H9 (cell line): ENCODE measurements at regions not wholly inside any gene's neighbourhood (a gene's known extent, or its start where the extent isn't known, plus 50 kb on each side); places are given as distances from the start of the nearest gene placed in this dataset.

Experiments used
- DNase-seq: peaks from one replicate; pipeline ENCODE4 v3.0.0-alpha.2; 2017
- H2AFZ ChIP-seq: one replicate; pipeline ENCODE4 v1.6.1; 2013; ENCODE audit warnings: mild to moderate bottlenecking, low read length, control low read depth, moderate library complexity
- H2AK5ac ChIP-seq: 2 replicates; pipeline ENCODE4 v1.6.1; 2013; ENCODE audit warnings: low read length, control low read depth, mixed read lengths; ENCODE audit not compliant: insufficient read length
- H2BK120ac ChIP-seq: one replicate; pipeline ENCODE4 v1.6.1; 2013; ENCODE audit warnings: low read depth, mild to moderate bottlenecking, low read length, control low read depth, inconsistent platforms; ENCODE audit not compliant: poor library complexity, severe bottlenecking
- H2BK12ac ChIP-seq: 2 replicates; pipeline ENCODE4 v1.6.1; 2013; ENCODE audit warnings: low read length, control low read depth, mixed read lengths, low read depth; ENCODE audit not compliant: insufficient read length
- H2BK15ac ChIP-seq: 2 replicates; pipeline ENCODE4 v1.6.1; 2013; ENCODE audit warnings: low read depth, low read length, control low read depth
- H2BK20ac ChIP-seq: one replicate; pipeline ENCODE4 v1.6.1; 2013; ENCODE audit warnings: low read depth, mild to moderate bottlenecking, low read length, control low read depth, inconsistent platforms; ENCODE audit not compliant: poor library complexity, severe bottlenecking
- H2BK5ac ChIP-seq: 2 replicates; pipeline ENCODE4 v1.6.1; 2013; ENCODE audit warnings: low read length, control low read depth, mixed read lengths; ENCODE audit not compliant: insufficient read length
- H3K14ac ChIP-seq: 2 replicates; pipeline ENCODE4 v1.6.1; 2013; ENCODE audit warnings: low read length, control low read depth; ENCODE audit not compliant: insufficient read depth
- H3K18ac ChIP-seq: 2 replicates; pipeline ENCODE4 v1.6.1; 2013; ENCODE audit warnings: low read depth, mild to moderate bottlenecking, mixed read lengths, low read length, control low read depth; ENCODE audit not compliant: insufficient read length
- H3K23ac ChIP-seq: 2 replicates; pipeline ENCODE4 v1.6.1; 2013; ENCODE audit warnings: low read length, control low read depth, mixed read lengths, low read depth; ENCODE audit not compliant: insufficient read length
- H3K23me2 ChIP-seq: 2 replicates; pipeline ENCODE4 v1.6.1; 2013; ENCODE audit warnings: low read depth, mild to moderate bottlenecking, mixed read lengths, low read length, control low read depth; ENCODE audit not compliant: insufficient read length, poor library complexity, severe bottlenecking
- H3K27ac ChIP-seq: 2 replicates; pipeline ENCODE4 v1.5.1; 2013; ENCODE audit warnings: low read length, control low read depth, mixed read lengths, low read depth; ENCODE audit not compliant: insufficient read length
- H3K27me3 ChIP-seq: 2 replicates; pipeline ENCODE4 v1.6.1; 2013; ENCODE audit warnings: low read length, control low read depth, inconsistent platforms; ENCODE audit not compliant: insufficient read depth
- H3K4ac ChIP-seq: 2 replicates; pipeline ENCODE4 v1.6.1; 2013; ENCODE audit warnings: low read depth, mild to moderate bottlenecking, control low read depth, inconsistent platforms, low read length, moderate library complexity
- H3K4me1 ChIP-seq: 2 replicates; pipeline ENCODE4 v1.6.1; 2013; ENCODE audit warnings: low read length, control low read depth, inconsistent platforms; ENCODE audit not compliant: insufficient read depth
- H3K4me2 ChIP-seq: 2 replicates; pipeline ENCODE4 v1.6.1; 2013; ENCODE audit warnings: low read length, control low read depth, mixed read lengths; ENCODE audit not compliant: insufficient read length, insufficient read depth
- H3K56ac ChIP-seq: 2 replicates; pipeline ENCODE4 v1.6.1; 2013; ENCODE audit warnings: low read depth, mild to moderate bottlenecking, mixed read lengths, low read length, control low read depth; ENCODE audit not compliant: insufficient read length
- H3K79me1 ChIP-seq: 2 replicates; pipeline ENCODE4 v1.6.1; 2013; ENCODE audit warnings: low read depth, mild to moderate bottlenecking, moderate library complexity, low read length, control low read depth, inconsistent platforms; ENCODE audit not compliant: insufficient read depth, poor library complexity, severe bottlenecking
- H3K79me2 ChIP-seq: 2 replicates; pipeline ENCODE4 v1.6.1; 2013; ENCODE audit warnings: low read length, control low read depth, inconsistent platforms; ENCODE audit not compliant: insufficient read depth
- H3K9ac ChIP-seq: 2 replicates; pipeline ENCODE4 v1.6.1; 2013; ENCODE audit warnings: low read length, control low read depth, mixed read lengths; ENCODE audit not compliant: insufficient read length; ENCODE audit errors: extremely low read depth
- H3K9me3 ChIP-seq: one replicate; pipeline ENCODE4 v1.6.1; 2013; ENCODE audit warnings: low read depth, low read length, inconsistent platforms; ENCODE audit not compliant: control insufficient read depth
- H3T11ph ChIP-seq: one replicate; pipeline ENCODE4 v1.6.1; 2013; ENCODE audit warnings: mild to moderate bottlenecking, low read length, control low read depth, inconsistent platforms
- H4K20me1 ChIP-seq: one replicate; pipeline ENCODE4 v1.6.1; 2013; ENCODE audit not compliant: control insufficient read depth, insufficient read length, insufficient read depth
- H4K5ac ChIP-seq: 2 replicates; pipeline ENCODE4 v1.6.1; 2013; ENCODE audit warnings: low read depth, mild to moderate bottlenecking, mixed read lengths, low read length, control low read depth; ENCODE audit not compliant: insufficient read length
- H4K8ac ChIP-seq: replicated peaks from 2 replicates; pipeline ENCODE4 v1.6.1; 2013; ENCODE audit warnings: low read length, control low read depth, mixed read lengths, low read depth; ENCODE audit not compliant: insufficient read length
- H4K91ac ChIP-seq: 2 replicates; pipeline ENCODE4 v1.6.1; 2013; ENCODE audit warnings: low read depth, mild to moderate bottlenecking, moderate library complexity, mixed read lengths, low read length, control low read depth; ENCODE audit not compliant: insufficient read length
- H3K27ac Mint-ChIP-seq, 3 experiments: 2 replicates in 2 of 3; 3 replicates in 1 of 3; pipeline ENCODE4 v1.8.0; 2020 to 2021; ENCODE audit warnings: mixed read lengths in 3 of 3, mild to moderate bottlenecking in 1 of 3, moderate library complexity in 1 of 3
- H3K27me3 Mint-ChIP-seq: 2 replicates; pipeline ENCODE4 v1.8.0; 2021; ENCODE audit warnings: low read depth, mild to moderate bottlenecking, moderate library complexity, mixed read lengths
- H3K36me3 Mint-ChIP-seq, 3 experiments: 2 replicates in 2 of 3; 3 replicates in 1 of 3; pipeline ENCODE4 v1.8.0; 2020 to 2021; ENCODE audit warnings: low read depth in 3 of 3, mixed read lengths in 3 of 3; ENCODE audit not compliant: insufficient read depth in 1 of 3
- H3K4me1 Mint-ChIP-seq, 2 experiments: 2 replicates each; pipeline ENCODE4 v1.8.0; 2020; ENCODE audit warnings: mixed read lengths in 2 of 2
- H3K4me3 Mint-ChIP-seq, 2 experiments: 2 replicates in 1 of 2; 3 replicates in 1 of 2; pipeline ENCODE4 v1.8.0; 2020 to 2021; ENCODE audit warnings: mild to moderate bottlenecking in 2 of 2, mixed read lengths in 2 of 2, moderate library complexity in 1 of 2
- H3K9me3 Mint-ChIP-seq, 2 experiments: 2 replicates in 1 of 2; 3 replicates in 1 of 2; pipeline ENCODE4 v1.8.0; 2020; ENCODE audit warnings: mild to moderate bottlenecking in 2 of 2, mixed read lengths in 2 of 2, moderate library complexity in 1 of 2
- CTCF ChIP-seq: fragments of 200-600 bp; sonication (generic); conservative IDR thresholded peaks from 3 replicates; pipeline ENCODE4 v1.8.0; 2021; ENCODE audit warnings: antibody characterized with exemption, mild to moderate bottlenecking
- WGBS: extraction: QIAGEN DNeasy Blood & Tissue Kit; methylation state at CpG from one replicate; pipeline ENCODE4 v1.1.7; 2013; ENCODE audit warnings: missing lambda C conversion rate, low lambda C conversion rate, mixed read lengths; ENCODE audit not compliant: insufficient read length; ENCODE audit errors: extremely low coverage; 5-methylcytosine and 5-hydroxymethylcytosine counted together

- no peak overlapping the region for H4K8ac ChIP-seq
- DNase-seq, result no peak
- no peak overlapping the region for H4K91ac ChIP-seq
- no peak overlapping the region for H2BK5ac ChIP-seq
- Mint-ChIP-seq H3K4me1 (no peaks in the 10 kb centered on the region), H3K36me3 (no peaks in the 10 kb centered on the region), H3K4me3 (no peak overlapping the region), H3K27me3 (no peaks in the 10 kb centered on the region), H3K27ac (peak overlapping the region in 2 of 3 experiments; percentile 8 to 59; a peak in 2 of 7 replicates), H3K9me3 (peaks cover 4 to 5% of the 10 kb centered on the region in 2 experiments; a peak in 4 of 5 replicates)
- H3K27ac ChIP-seq, result no peak overlapping the region
- no peak overlapping the region for H2BK15ac ChIP-seq
- H3K56ac ChIP-seq, result no peak overlapping the region
- no peak overlapping the region for H2AFZ ChIP-seq
- no peak for TF ChIP-seq CTCF
- H3K23me2 ChIP-seq, result no peaks in the 10 kb centered on the region
- no peak overlapping the region for H2BK120ac ChIP-seq
- H3K9ac ChIP-seq, result no peak overlapping the region
- no peaks in the 10 kb centered on the region for H3K79me1 ChIP-seq
- no peak overlapping the region for H3K18ac ChIP-seq
- H4K20me1 ChIP-seq, result no peaks in the 10 kb centered on the region
- H3K79me2 ChIP-seq, result no peaks in the 10 kb centered on the region
- H3K9me3 ChIP-seq, result no peaks in the 10 kb centered on the region
- no peak overlapping the region for H2AK5ac ChIP-seq
- H3K23ac ChIP-seq, result no peak overlapping the region
- H3K14ac ChIP-seq, result no peak overlapping the region
- H4K5ac ChIP-seq, result no peak overlapping the region
- WGBS, result no CpG with 5 or more reads among the region's 4 CpGs
- no peaks in the 10 kb centered on the region for H3K4me1 ChIP-seq
- H3K4ac ChIP-seq, result no peak overlapping the region
- H2BK20ac ChIP-seq, result no peak overlapping the region
- H3K4me2 ChIP-seq, result no peak overlapping the region
- H3K27me3 ChIP-seq, result no peaks in the 10 kb centered on the region
- no peak overlapping the region for H3T11ph ChIP-seq
- no peak overlapping the region for H2BK12ac ChIP-seq
These were observed 450.6 kb downstream of the DNAJB9 start for GRCh38 chr7:109020251-109020650.
